Breast epithelium (tissue), 3 donors: ENCODE measurements at regions not wholly inside any gene's neighbourhood (a gene's known extent, or its start where the extent isn't known, plus 50 kb on each side); places are given as distances from the start of the nearest gene placed in this dataset.

Experiments
- CTCF ChIP-seq, 3 donors: fragments of 450-650 bp; IDR thresholded peaks; one replicate each; pipeline ENCODE4 v1.5.1; 2016 to 2017; ENCODE audit warnings: antibody characterized with exemption in 3 of 3, mild to moderate bottlenecking in 3 of 3, moderate library complexity in 3 of 3
- POLR2AphosphoS5 ChIP-seq, 3 donors: sonication (generic); formaldehyde crosslinking; IDR thresholded peaks; one replicate each; pipeline ENCODE4 v1.6.1; 2017; ENCODE audit warnings: antibody characterized with exemption in 3 of 3

- no peak for TF ChIP-seq CTCF (IDR thresholded peaks at IDR 0.05)
- TF ChIP-seq POLR2AphosphoS5 (IDR thresholded peaks at IDR 0.05), result no peak
Observed at GRCh38 chr12:87152075-87152474, 877.1 kb downstream of the C12orf50 start.
